Hepatocyte (in vitro differentiated cells): ENCODE measurements at regions not wholly inside any gene's neighbourhood (a gene's known extent, or its start where the extent isn't known, plus 50 kb on each side); places are given as distances from the start of the nearest gene placed in this dataset.

Experiments
- DNase-seq: peaks from one replicate; pipeline ENCODE4 v3.0.0-alpha.2; 2016; ENCODE audit warnings: low spot score
- H2AFZ ChIP-seq: fragments of 200-600 bp; sonication (generic); 2 replicates; pipeline ENCODE4 v1.6.0; 2016; ENCODE audit warnings: antibody characterized with exemption, mild to moderate bottlenecking
- H3K27ac ChIP-seq: fragments of 200-600 bp; sonication (generic); 2 replicates; pipeline ENCODE4 v1.5.1; 2016; ENCODE audit warnings: mild to moderate bottlenecking
- H3K27me3 ChIP-seq: fragments of 200-600 bp; sonication (generic); 2 replicates; pipeline ENCODE4 v1.6.1; 2016
- H3K36me3 ChIP-seq: fragments of 200-600 bp; sonication (generic); replicated peaks from 2 replicates; pipeline ENCODE4 v1.5.1; 2016; ENCODE audit warnings: low read depth; ENCODE audit not compliant: insufficient read depth
- H3K4me1 ChIP-seq: fragments of 200-600 bp; sonication (generic); 2 replicates; pipeline ENCODE4 v1.5.1; 2016; ENCODE audit warnings: mild to moderate bottlenecking, moderate library complexity; ENCODE audit not compliant: insufficient read depth
- H3K4me2 ChIP-seq: fragments of 200-600 bp; sonication (generic); 2 replicates; pipeline ENCODE4 v1.6.0; 2016
- H3K4me3 ChIP-seq: fragments of 200-600 bp; sonication (generic); 2 replicates; pipeline ENCODE4 v1.5.1; 2016; ENCODE audit warnings: mild to moderate bottlenecking
- H3K79me2 ChIP-seq: fragments of 200-600 bp; sonication (generic); 2 replicates; pipeline ENCODE4 v1.6.0; 2017; ENCODE audit warnings: mild to moderate bottlenecking
- H3K9me2 ChIP-seq: fragments of 200-600 bp; sonication (generic); replicated peaks from 2 replicates; pipeline ENCODE4 v1.6.0; 2017; ENCODE audit warnings: mild to moderate bottlenecking; ENCODE audit not compliant: insufficient read depth
- H3K9me3 ChIP-seq: fragments of 200-600 bp; sonication (generic); 2 replicates; pipeline ENCODE4 v1.5.1; 2016; ENCODE audit warnings: low read depth, mild to moderate bottlenecking
- H4K20me1 ChIP-seq: fragments of 200-600 bp; sonication (generic); 2 replicates; pipeline ENCODE4 v1.6.0; 2016; ENCODE audit warnings: mild to moderate bottlenecking; ENCODE audit not compliant: insufficient read depth, poor library complexity, severe bottlenecking
- CTCF ChIP-seq: fragments of 200-600 bp; sonication (generic); IDR thresholded peaks from 2 replicates; pipeline ENCODE4 v1.5.1; 2016; ENCODE audit warnings: antibody characterized with exemption, mild to moderate bottlenecking; ENCODE audit not compliant: poor library complexity
- EZH2 ChIP-seq: fragments of 200-600 bp; sonication (generic); IDR thresholded peaks from 2 replicates; pipeline ENCODE4 v1.6.1; 2016; ENCODE audit warnings: antibody characterized with exemption, mild to moderate bottlenecking, borderline replicate concordance
- EZH2phosphoT487 ChIP-seq: fragments of 200-600 bp; sonication (generic); IDR thresholded peaks from one replicate; pipeline ENCODE4 v1.6.1; 2018; ENCODE audit warnings: antibody characterized with exemption, mild to moderate bottlenecking, low read depth, moderate library complexity; ENCODE audit not compliant: unreplicated experiment, severe bottlenecking
- WGBS: methylation state at CpG from one replicate; pipeline ENCODE4 v1.1.6; 2016; ENCODE audit warnings: low lambda C conversion rate; ENCODE audit errors: missing lambda C conversion rate; 5-methylcytosine and 5-hydroxymethylcytosine counted together

GRCh38 chr2:106025796-106026195 lies 168.3 kb downstream of the UXS1 start:
- no peak overlapping the region for H3K27ac ChIP-seq
- H3K4me2 ChIP-seq: no peak overlapping the region
- no peaks in the 10 kb centered on the region for H3K27me3 ChIP-seq
- TF ChIP-seq EZH2 (no peak), EZH2phosphoT487 (no peak), CTCF (no peak)
- no peaks in the 10 kb centered on the region for H4K20me1 ChIP-seq
- no peak overlapping the region for H3K4me3 ChIP-seq
- no peaks in the 10 kb centered on the region for H3K36me3 ChIP-seq
- 63% methylated on average over 5 of the region's 5 CpGs for WGBS
- peaks cover 24% of the 10 kb centered on the region for H3K4me1 ChIP-seq
- H3K9me3 ChIP-seq: no peaks in the 10 kb centered on the region
- no peak for DNase-seq
- H2AFZ ChIP-seq: no peak overlapping the region
- H3K9me2 ChIP-seq: no peaks in the 10 kb centered on the region
- H3K79me2 ChIP-seq: no peaks in the 10 kb centered on the region

- Histone ChIP-seq H3K4me3 (no peak overlapping the region), H2AFZ (no peak overlapping the region), H3K4me1 (peaks cover 12% of the 10 kb centered on the region), H3K4me2 (no peak overlapping the region), H3K79me2 (no peaks in the 10 kb centered on the region), H3K9me3 (no peaks in the 10 kb centered on the region), H3K27me3 (no peaks in the 10 kb centered on the region), H3K27ac (no peak overlapping the region), H4K20me1 (no peaks in the 10 kb centered on the region), H3K36me3 (no peaks in the 10 kb centered on the region), H3K9me2 (no peaks in the 10 kb centered on the region)
- TF ChIP-seq CTCF (no peak), EZH2phosphoT487 (no peak), EZH2 (no peak)
- WGBS: 79% methylated on average over 3 of the region's 3 CpGs
- no peak for DNase-seq
Observed at GRCh38 chr2:106021662-106022028, 172.5 kb downstream of the UXS1 start.

DNA sequence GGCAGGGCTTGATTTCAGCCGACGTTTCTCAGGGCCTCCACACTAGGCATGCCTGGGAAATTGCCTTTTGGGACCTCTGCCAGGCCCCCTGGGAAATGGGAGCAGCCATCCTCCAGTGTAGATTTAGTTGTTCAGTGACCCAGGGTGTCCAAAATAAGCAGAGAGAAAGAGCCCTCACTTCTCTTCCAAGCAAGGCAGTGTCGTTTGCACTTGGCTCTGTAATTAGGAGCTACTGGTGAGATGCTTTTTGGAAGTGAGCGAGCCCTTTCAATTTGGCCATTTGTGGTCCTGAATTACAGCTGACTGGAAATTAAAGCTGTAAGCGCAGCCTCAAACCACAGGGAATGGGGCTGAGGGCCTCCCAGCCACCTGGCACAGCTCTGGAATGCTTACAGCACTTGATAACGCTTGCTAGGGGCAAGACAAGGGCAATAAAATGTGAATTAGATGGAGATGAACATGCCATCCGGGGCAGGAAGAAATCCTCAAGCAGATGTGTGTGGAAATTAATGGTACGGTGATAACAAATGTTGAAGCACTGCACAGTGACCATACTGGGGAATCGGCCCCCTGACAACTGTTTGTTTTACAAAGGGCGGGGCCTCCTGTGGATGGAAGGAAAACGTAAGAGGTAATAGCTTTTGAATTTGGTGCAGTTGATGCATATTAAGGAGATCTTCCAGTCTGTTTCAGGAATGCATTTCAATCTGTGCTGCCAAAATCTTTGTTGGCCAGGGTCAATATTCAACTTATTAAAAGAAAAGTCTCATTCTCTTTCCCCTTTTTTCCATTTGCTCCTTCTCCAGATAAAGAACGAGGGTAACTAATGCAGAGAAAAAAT lies 173.1 kb downstream of the UXS1 start:
- H3K4me1 ChIP-seq: peaks cover 12% of the 10 kb centered on the region
- DNase-seq: no peak
- no peaks in the 10 kb centered on the region for H3K79me2 ChIP-seq
- H3K4me2 ChIP-seq: peak overlapping the region; percentile 34
- H3K9me2 ChIP-seq: no peaks in the 10 kb centered on the region
- H3K27ac ChIP-seq: peak overlapping the region; percentile 11
- no peak overlapping the region for H2AFZ ChIP-seq
- no peaks in the 10 kb centered on the region for H3K9me3 ChIP-seq
- H3K36me3 ChIP-seq: no peaks in the 10 kb centered on the region
- H3K4me3 ChIP-seq: no peak overlapping the region
- H3K27me3 ChIP-seq: no peaks in the 10 kb centered on the region
- TF ChIP-seq CTCF (no peak), EZH2phosphoT487 (no peak), EZH2 (no peak)
- WGBS: 41% methylated on average over 12 of the region's 12 CpGs
- H4K20me1 ChIP-seq: no peaks in the 10 kb centered on the region
